ENCODE measurements at regions not wholly inside any gene's neighbourhood (a gene's known extent, or its start where the extent isn't known, plus 50 kb on each side); places are given as distances from the start of the nearest gene placed in this dataset.

GRCh38 chr4:11505221-11505971, 76.7 kb upstream of the HS3ST1 start:
- Histone ChIP-seq H3K27me3 (ENCODE audit: control insufficient read depth in 2 of 2, insufficient read depth in 1 of 2, low read length in 1 of 2) (no peaks in the 10 kb centered on the region), H3K4me3 (ENCODE audit: low read length in 2 of 2) (no peak overlapping the region), H3K27ac (ENCODE audit: low read depth in 1 of 2, low read length in 1 of 2) (no peak overlapping the region), H3K4me1 (ENCODE audit: control insufficient read depth in 2 of 2, insufficient read depth in 2 of 2, low read length in 2 of 2) (peaks cover 0 to 5% of the 10 kb centered on the region in 2 donors), H3K9me3 (ENCODE audit: control insufficient read depth in 2 of 2, insufficient read depth in 1 of 2, low read length in 1 of 2) (no peaks in the 10 kb centered on the region), H3K36me3 (ENCODE audit: control insufficient read depth in 2 of 2, insufficient read depth in 2 of 2, low read length in 1 of 2) (no peaks in the 10 kb centered on the region)
- DNase-seq (ENCODE audit: low read depth in 6 of 9, low spot score in 9 of 9) = no peak
- WGBS = 64% methylated on average over 5 of the region's 5 CpGs

DNA sequence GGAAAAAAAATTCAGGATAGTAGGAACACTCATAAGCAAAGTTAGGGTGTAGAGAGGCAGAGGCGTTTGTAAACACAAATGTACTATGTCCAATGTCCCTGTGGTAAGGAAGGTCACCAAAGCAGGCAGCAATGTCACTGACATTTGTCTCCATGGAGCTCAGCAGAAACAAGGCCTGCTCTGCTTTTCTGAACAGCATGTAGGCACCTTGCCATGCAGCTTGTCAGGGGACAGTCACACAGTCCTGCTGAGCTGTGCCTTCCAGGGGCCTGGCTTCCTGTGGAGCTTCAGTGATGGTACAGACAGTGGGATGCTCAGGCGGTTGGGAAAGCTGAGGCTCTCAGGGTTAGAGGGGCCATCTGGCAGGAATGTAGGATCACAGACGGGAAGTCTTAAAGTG, 74.5 kb upstream of the HS3ST1 start:
- Histone ChIP-seq H3K27me3 (ENCODE audit: control insufficient read depth in 2 of 2, insufficient read depth in 1 of 2, low read length in 1 of 2) (no peaks in the 10 kb centered on the region), H3K4me3 (ENCODE audit: low read length in 2 of 2) (no peak overlapping the region), H3K9me3 (ENCODE audit: control insufficient read depth in 2 of 2, insufficient read depth in 1 of 2, low read length in 1 of 2) (no peaks in the 10 kb centered on the region), H3K36me3 (ENCODE audit: control insufficient read depth in 2 of 2, insufficient read depth in 2 of 2, low read length in 1 of 2) (no peaks in the 10 kb centered on the region), H3K4me1 (ENCODE audit: control insufficient read depth in 2 of 2, insufficient read depth in 2 of 2, low read length in 2 of 2) (peaks cover 0 to 5% of the 10 kb centered on the region in 2 donors), H3K27ac (ENCODE audit: low read depth in 1 of 2, low read length in 1 of 2) (no peak overlapping the region)
- no peak for DNase-seq (ENCODE audit: low read depth in 6 of 9, low spot score in 9 of 9)
- 95% methylated on average over 3 of the region's 3 CpGs for WGBS

DNA sequence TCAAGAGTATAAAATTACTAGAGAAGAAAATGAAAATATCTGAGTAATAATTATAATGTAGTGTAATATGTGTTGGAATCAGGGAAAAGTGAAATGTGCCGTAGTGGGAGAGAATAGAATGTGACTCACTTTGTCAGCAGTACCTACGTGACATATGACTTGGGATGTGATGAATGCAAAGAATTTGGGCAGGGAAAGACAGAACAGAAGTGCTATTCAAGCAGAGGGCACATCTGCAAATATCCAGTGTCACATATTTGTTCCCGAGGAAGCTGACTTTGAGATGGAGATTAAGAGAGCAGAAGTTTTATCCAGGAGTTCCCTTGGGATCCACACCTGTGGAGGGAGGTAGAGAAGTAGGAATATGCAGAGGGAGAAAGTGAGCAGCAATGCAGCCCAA, 69.3 kb upstream of the HS3ST1 start:
- no peak for DNase-seq (ENCODE audit: low read depth in 6 of 9, low spot score in 9 of 9)
- H3K36me3 ChIP-seq (ENCODE audit: control insufficient read depth in 2 of 2, insufficient read depth in 2 of 2, low read length in 1 of 2) = no peaks in the 10 kb centered on the region
- H3K4me3 ChIP-seq (ENCODE audit: low read length in 2 of 2) = no peak overlapping the region
- H3K9me3 ChIP-seq (ENCODE audit: control insufficient read depth in 2 of 2, insufficient read depth in 1 of 2, low read length in 1 of 2) = no peaks in the 10 kb centered on the region
- 98% methylated on average over 3 of the region's 3 CpGs for WGBS
- no peaks in the 10 kb centered on the region for H3K4me1 ChIP-seq (ENCODE audit: control insufficient read depth in 2 of 2, insufficient read depth in 2 of 2, low read length in 2 of 2)
- H3K27ac ChIP-seq (ENCODE audit: low read depth in 1 of 2, low read length in 1 of 2) = no peak overlapping the region
- H3K27me3 ChIP-seq (ENCODE audit: control insufficient read depth in 2 of 2, insufficient read depth in 1 of 2, low read length in 1 of 2) = no peaks in the 10 kb centered on the region

DNA sequence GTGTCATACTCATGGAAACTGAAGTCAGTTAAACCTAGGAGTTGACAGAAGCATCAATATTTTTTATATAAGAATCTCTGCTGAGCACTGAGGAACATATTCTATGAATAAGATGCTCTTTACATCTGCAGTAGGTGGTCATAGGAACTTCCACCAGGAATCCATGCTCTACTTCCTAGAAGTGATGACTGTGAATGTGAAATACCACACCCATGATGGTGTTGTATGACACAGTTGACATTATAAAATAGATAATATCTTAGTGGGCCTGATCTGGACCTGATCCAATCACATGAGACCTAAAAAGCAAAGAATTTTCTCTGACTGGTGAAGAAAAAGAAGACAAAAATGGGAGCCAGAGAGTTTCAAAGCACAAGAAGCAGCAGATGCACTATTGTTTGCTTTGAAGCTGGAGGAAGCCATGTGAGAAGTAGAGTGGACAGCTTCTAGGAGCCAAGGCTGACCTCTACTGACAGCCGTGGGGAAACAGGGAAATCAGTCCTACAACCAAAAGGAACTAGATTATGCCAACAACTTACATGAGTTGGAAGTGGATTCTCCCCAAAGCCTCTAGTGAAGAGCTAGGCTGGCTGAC, 68.6 kb upstream of the HS3ST1 start:
- no peaks in the 10 kb centered on the region for H3K36me3 ChIP-seq (ENCODE audit: control insufficient read depth in 2 of 2, insufficient read depth in 2 of 2, low read length in 1 of 2)
- H3K27me3 ChIP-seq (ENCODE audit: control insufficient read depth in 2 of 2, insufficient read depth in 1 of 2, low read length in 1 of 2) = no peaks in the 10 kb centered on the region
- no peaks in the 10 kb centered on the region for H3K9me3 ChIP-seq (ENCODE audit: control insufficient read depth in 2 of 2, insufficient read depth in 1 of 2, low read length in 1 of 2)
- H3K4me1 ChIP-seq (ENCODE audit: control insufficient read depth in 2 of 2, insufficient read depth in 2 of 2, low read length in 2 of 2) = no peaks in the 10 kb centered on the region
- no peak overlapping the region for H3K27ac ChIP-seq (ENCODE audit: low read depth in 1 of 2, low read length in 1 of 2)
- no peak for DNase-seq (ENCODE audit: low read depth in 6 of 9, low spot score in 9 of 9)
- no peak overlapping the region for H3K4me3 ChIP-seq (ENCODE audit: low read length in 2 of 2)
- 94% methylated on average over 1 of the region's 1 CpG for WGBS

- WGBS = 95% methylated on average over 7 of the region's 7 CpGs
- Histone ChIP-seq H3K9me3 (ENCODE audit: control insufficient read depth in 2 of 2, insufficient read depth in 1 of 2, low read length in 1 of 2) (no peaks in the 10 kb centered on the region), H3K4me3 (ENCODE audit: low read length in 2 of 2) (no peak overlapping the region), H3K27me3 (ENCODE audit: control insufficient read depth in 2 of 2, insufficient read depth in 1 of 2, low read length in 1 of 2) (no peaks in the 10 kb centered on the region), H3K36me3 (ENCODE audit: control insufficient read depth in 2 of 2, insufficient read depth in 2 of 2, low read length in 1 of 2) (no peaks in the 10 kb centered on the region), H3K4me1 (ENCODE audit: control insufficient read depth in 2 of 2, insufficient read depth in 2 of 2, low read length in 2 of 2) (no peaks in the 10 kb centered on the region), H3K27ac (ENCODE audit: low read depth in 1 of 2, low read length in 1 of 2) (no peak overlapping the region)
- no peak for DNase-seq (ENCODE audit: low read depth in 6 of 9, low spot score in 9 of 9)
These were observed 67.7 kb upstream of the HS3ST1 start for GRCh38 chr4:11496351-11496829.

DNA sequence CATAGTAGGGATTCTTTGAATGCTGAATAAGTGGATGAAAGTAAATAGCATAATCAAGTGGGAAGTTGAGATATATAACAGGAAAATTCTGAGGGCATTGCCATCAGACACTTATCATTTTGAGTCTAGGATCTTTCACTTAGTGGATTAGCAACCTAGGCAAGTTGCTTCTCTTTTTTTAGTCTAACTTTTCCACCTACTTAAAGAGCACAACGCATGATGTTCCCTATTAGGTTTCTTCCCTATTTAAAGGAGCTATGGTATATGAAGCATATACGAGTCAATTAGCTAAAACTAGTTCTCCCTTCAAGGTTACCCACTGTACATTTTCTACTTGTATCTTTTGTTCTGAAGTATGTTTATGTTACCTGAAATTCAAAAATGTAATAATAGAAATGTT, 67.1 kb upstream of the HS3ST1 start:
- no peaks in the 10 kb centered on the region for H3K4me1 ChIP-seq (ENCODE audit: control insufficient read depth in 2 of 2, insufficient read depth in 2 of 2, low read length in 2 of 2)
- H3K9me3 ChIP-seq (ENCODE audit: control insufficient read depth in 2 of 2, insufficient read depth in 1 of 2, low read length in 1 of 2) = no peaks in the 10 kb centered on the region
- 82% methylated on average over 2 of the region's 2 CpGs for whole genome bisulfite sequencing
- H3K4me3 ChIP-seq (ENCODE audit: low read length in 2 of 2) = no peak overlapping the region
- no peak overlapping the region for H3K27ac ChIP-seq (ENCODE audit: low read depth in 1 of 2, low read length in 1 of 2)
- H3K27me3 ChIP-seq (ENCODE audit: control insufficient read depth in 2 of 2, insufficient read depth in 1 of 2, low read length in 1 of 2) = no peaks in the 10 kb centered on the region
- DNase-seq (ENCODE audit: low read depth in 6 of 9, low spot score in 9 of 9) = no peak
- no peaks in the 10 kb centered on the region for H3K36me3 ChIP-seq (ENCODE audit: control insufficient read depth in 2 of 2, insufficient read depth in 2 of 2, low read length in 1 of 2)

- Histone ChIP-seq H3K4me1 (ENCODE audit: control insufficient read depth in 2 of 2, insufficient read depth in 2 of 2, low read length in 2 of 2) (no peaks in the 10 kb centered on the region), H3K4me3 (ENCODE audit: low read length in 2 of 2) (no peak overlapping the region), H3K9me3 (ENCODE audit: control insufficient read depth in 2 of 2, insufficient read depth in 1 of 2, low read length in 1 of 2) (no peaks in the 10 kb centered on the region), H3K36me3 (ENCODE audit: control insufficient read depth in 2 of 2, insufficient read depth in 2 of 2, low read length in 1 of 2) (no peaks in the 10 kb centered on the region), H3K27ac (ENCODE audit: low read depth in 1 of 2, low read length in 1 of 2) (no peak overlapping the region), H3K27me3 (ENCODE audit: control insufficient read depth in 2 of 2, insufficient read depth in 1 of 2, low read length in 1 of 2) (no peaks in the 10 kb centered on the region)
- DNase-seq (ENCODE audit: low read depth in 6 of 9, low spot score in 9 of 9) = no peak
These were observed 66.6 kb upstream of the HS3ST1 start for GRCh38 chr4:11495291-11495690.

- no peaks in the 10 kb centered on the region for H3K4me1 ChIP-seq (ENCODE audit: control insufficient read depth in 2 of 2, insufficient read depth in 2 of 2, low read length in 2 of 2)
- DNase-seq (ENCODE audit: low read depth in 6 of 9, low spot score in 9 of 9) = no peak
- WGBS = 92% methylated on average over 3 of the region's 3 CpGs
- no peaks in the 10 kb centered on the region for H3K27me3 ChIP-seq (ENCODE audit: control insufficient read depth in 2 of 2, insufficient read depth in 1 of 2, low read length in 1 of 2)
- H3K9me3 ChIP-seq (ENCODE audit: control insufficient read depth in 2 of 2, insufficient read depth in 1 of 2, low read length in 1 of 2) = no peaks in the 10 kb centered on the region
- H3K36me3 ChIP-seq (ENCODE audit: control insufficient read depth in 2 of 2, insufficient read depth in 2 of 2, low read length in 1 of 2) = no peaks in the 10 kb centered on the region
- H3K27ac ChIP-seq (ENCODE audit: low read depth in 1 of 2, low read length in 1 of 2) = no peak overlapping the region
- H3K4me3 ChIP-seq (ENCODE audit: low read length in 2 of 2) = no peak overlapping the region
These were observed 65.5 kb upstream of the HS3ST1 start for GRCh38 chr4:11494232-11494631.

GRCh38 chr4:11489453-11490083, 60.9 kb upstream of the HS3ST1 start:
- Histone ChIP-seq H3K4me3 (ENCODE audit: low read length in 2 of 2) (no peak overlapping the region), H3K9me3 (ENCODE audit: control insufficient read depth in 2 of 2, insufficient read depth in 1 of 2, low read length in 1 of 2) (no peaks in the 10 kb centered on the region), H3K4me1 (ENCODE audit: control insufficient read depth in 2 of 2, insufficient read depth in 2 of 2, low read length in 2 of 2) (peaks cover 0 to 8% of the 10 kb centered on the region in 2 donors), H3K27ac (ENCODE audit: low read depth in 1 of 2, low read length in 1 of 2) (no peak overlapping the region), H3K27me3 (ENCODE audit: control insufficient read depth in 2 of 2, insufficient read depth in 1 of 2, low read length in 1 of 2) (no peaks in the 10 kb centered on the region), H3K36me3 (ENCODE audit: control insufficient read depth in 2 of 2, insufficient read depth in 2 of 2, low read length in 1 of 2) (no peaks in the 10 kb centered on the region)
- DNase-seq (ENCODE audit: low read depth in 6 of 9, low spot score in 9 of 9) = no peak
- WGBS = 95% methylated on average over 3 of the region's 3 CpGs
